GM21390 (cell line): ENCODE measurements at regions not wholly inside any gene's neighbourhood (a gene's known extent, or its start where the extent isn't known, plus 50 kb on each side); places are given as distances from the start of the nearest gene placed in this dataset.

ENCODE experiments used
- ATAC-seq: cut with Tn5 transposase; IDR thresholded peaks from one replicate; pipeline ENCODE4 v1.9.1; 2021; ENCODE audit not compliant: unreplicated experiment

DNA sequence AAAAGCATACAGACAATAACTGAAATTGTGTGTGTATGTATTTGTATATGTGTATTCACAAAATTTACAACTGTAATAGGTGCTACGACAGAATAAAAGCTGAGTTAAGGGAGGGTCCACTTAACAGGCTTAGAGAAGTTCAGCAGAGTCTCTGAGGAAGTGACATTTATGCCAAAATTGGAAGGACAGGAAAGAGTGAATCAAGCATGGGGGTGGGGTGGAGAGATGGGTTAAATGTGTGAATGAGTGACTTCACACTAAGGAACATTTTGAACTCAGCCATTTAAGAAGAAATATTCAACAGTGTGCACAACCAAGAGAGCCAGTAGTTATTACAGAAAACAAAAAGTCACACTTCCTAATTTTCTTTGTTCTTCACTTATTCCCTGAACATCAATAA, 53.8 kb upstream of the RGS1 start:
- no peak for ATAC-seq

DNA sequence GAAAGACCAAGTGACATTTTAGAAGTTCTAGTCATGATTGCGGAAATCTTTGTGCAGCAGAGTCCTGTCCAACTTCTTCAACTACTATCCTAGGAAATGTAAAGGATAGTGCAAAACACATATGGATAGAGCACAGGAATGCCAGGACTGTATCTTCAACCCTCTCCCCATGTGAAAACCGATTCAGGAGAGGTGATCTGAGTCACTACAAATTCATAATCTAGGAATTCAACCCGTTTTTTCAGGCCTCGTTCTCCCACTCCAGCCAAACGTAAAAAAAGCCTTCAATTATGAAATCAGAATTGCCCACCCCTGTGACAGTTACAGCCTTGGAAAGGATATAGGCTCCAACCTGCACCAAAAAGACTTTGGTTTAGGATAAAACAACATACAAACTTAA, 52.9 kb upstream of the RGS1 start:
- no peak for ATAC-seq

DNA sequence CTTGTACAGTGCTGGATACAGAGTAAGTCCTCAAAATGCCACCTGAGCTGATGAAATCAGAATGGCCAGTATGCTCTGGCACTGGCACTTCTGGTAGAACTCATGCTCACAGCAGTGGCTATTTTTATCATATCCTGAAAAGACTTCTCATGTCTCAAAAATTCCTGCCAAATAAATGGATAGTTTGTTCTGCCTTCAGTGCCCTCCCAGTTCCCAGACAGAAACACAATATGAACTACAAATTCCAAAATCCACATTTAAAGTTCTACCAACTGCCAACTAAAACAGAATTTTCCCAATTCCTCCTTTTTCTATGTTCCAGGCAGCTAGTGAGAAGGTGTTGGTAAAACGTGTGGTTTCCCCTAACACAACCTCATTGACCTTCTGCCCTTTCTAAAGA, 51.4 kb upstream of the RGS1 start:
- ATAC-seq = no peak
